Coronary artery (tissue), 2 donors: ENCODE measurements at regions not wholly inside any gene's neighbourhood (a gene's known extent, or its start where the extent isn't known, plus 50 kb on each side); places are given as distances from the start of the nearest gene placed in this dataset.
"Not testable (repeated sequence)": the region's sequence is repeated elsewhere in the genome, so short reads cannot be mapped to it uniquely, and the experiment has no call there.

Experiments used
- DNase-seq: peaks from one replicate; pipeline ENCODE4 v3.0.0-alpha.2; 2017; ENCODE audit warnings: low spot score
- H3K27ac ChIP-seq, 2 donors: fragments of 200-600 bp; sonication (generic); one replicate each; pipeline ENCODE4 v1.5.1; 2016 to 2019
- H3K4me3 ChIP-seq: fragments of 200-600 bp; sonication (generic); 2 replicates; pipeline ENCODE4 v1.5.1; 2016; ENCODE audit warnings: mild to moderate bottlenecking, moderate library complexity
- CTCF ChIP-seq: fragments of 200-600 bp; sonication (generic); IDR thresholded peaks from one replicate; pipeline ENCODE4 v1.5.1; 2019; ENCODE audit warnings: antibody characterized with exemption

- no peak for TF ChIP-seq CTCF
- H3K4me3 ChIP-seq, result peak overlapping the region; percentile 3
- no peak overlapping the region for H3K27ac ChIP-seq
- DNase-seq, result no peak
Observed at GRCh38 chr4:137794764-137795254, 262.5 kb upstream of the PCDH18 start.

GRCh38 chr4:137789263-137789662 lies 257.0 kb upstream of the PCDH18 start:
- not testable (repeated sequence) for H3K4me3 ChIP-seq, DNase-seq, H3K27ac ChIP-seq

GRCh38 chr4:137783923-137784322 lies 251.6 kb upstream of the PCDH18 start:
- DNase-seq, H3K4me3 ChIP-seq, H3K27ac ChIP-seq: not testable (repeated sequence)

GRCh38 chr4:137775701-137776100 lies 243.4 kb upstream of the PCDH18 start:
- Histone ChIP-seq H3K4me3 (no peak overlapping the region), H3K27ac (no peak overlapping the region)
- no peak for TF ChIP-seq CTCF
- no peak for DNase-seq

- TF ChIP-seq CTCF, result no peak
- Histone ChIP-seq H3K4me3 (no peak overlapping the region), H3K27ac (no peak overlapping the region)
- DNase-seq, result no peak
Observed at GRCh38 chr4:137774501-137774900, 242.2 kb upstream of the PCDH18 start.

- no peak for DNase-seq
Observed at GRCh38 chr4:137768881-137769280, 236.6 kb upstream of the PCDH18 start.

GRCh38 chr4:137768196-137768595 lies 235.9 kb upstream of the PCDH18 start:
- TF ChIP-seq CTCF, result no peak
- DNase-seq, result no peak
- H3K4me3 ChIP-seq, result no peak overlapping the region
- H3K27ac ChIP-seq, result no peak overlapping the region

More at GRCh38 chr4:137768881-137769280, 236.6 kb upstream of the PCDH18 start:
- TF ChIP-seq CTCF, result no peak
- Histone ChIP-seq H3K27ac (no peak overlapping the region), H3K4me3 (no peak overlapping the region)

- H3K27ac ChIP-seq, result no peak overlapping the region
- H3K4me3 ChIP-seq, result no peak overlapping the region
- DNase-seq, result no peak
- TF ChIP-seq CTCF, result no peak
Observed at GRCh38 chr4:137762591-137762990, 230.3 kb upstream of the PCDH18 start.
